Fibroblast of lung (primary cell): ENCODE measurements at regions not wholly inside any gene's neighbourhood (a gene's known extent, or its start where the extent isn't known, plus 50 kb on each side); places are given as distances from the start of the nearest gene placed in this dataset.

ENCODE experiments used
- DNase-seq, 2 donors: peaks; one replicate each; pipeline versions ENCODE4 v3.0.0 to v3.0.0-alpha.2; 2010; ENCODE audit warnings: low read depth in 2 of 2
- H2AFZ ChIP-seq: 2 replicates; pipeline ENCODE4 v1.5.1; 2012; ENCODE audit warnings: low read length, control low read depth, inconsistent platforms
- H3K27ac ChIP-seq: 2 replicates; pipeline ENCODE4 v1.5.1; 2011; ENCODE audit warnings: low read length, control low read depth; ENCODE audit not compliant: insufficient read depth
- H3K27me3 ChIP-seq: 2 replicates; pipeline ENCODE4 v1.5.1; 2011; ENCODE audit warnings: mild to moderate bottlenecking, low read length; ENCODE audit not compliant: control insufficient read depth, insufficient read depth
- H3K36me3 ChIP-seq: 2 replicates; pipeline ENCODE4 v1.5.1; 2011; ENCODE audit warnings: low read length; ENCODE audit not compliant: control insufficient read depth, insufficient read depth
- H3K4me1 ChIP-seq: 2 replicates; pipeline ENCODE4 v1.5.1; 2011; ENCODE audit warnings: low read length; ENCODE audit not compliant: control insufficient read depth, insufficient read depth; ENCODE audit errors: extremely low read depth
- H3K4me2 ChIP-seq: 2 replicates; pipeline ENCODE4 v1.5.1; 2011; ENCODE audit warnings: low read length, control low read depth; ENCODE audit not compliant: insufficient read depth; ENCODE audit errors: extremely low read depth
- H3K4me3 ChIP-seq, 4 experiments: fragments of 200-600 bp in 1 of 4; sonication (generic) in 1 of 4; replicated peaks in 1 of 4; 2 replicates each; pipeline ENCODE4 v1.5.1; 2011 to 2016; ENCODE audit warnings: low read length in 4 of 4, low read depth in 3 of 4, mild to moderate bottlenecking in 3 of 4, control low read depth in 2 of 4, inconsistent platforms in 1 of 4, mixed read lengths in 1 of 4; ENCODE audit not compliant: insufficient read depth in 1 of 4; ENCODE audit errors: control extremely low read depth in 1 of 4
- H3K79me2 ChIP-seq: 2 replicates; pipeline ENCODE4 v1.5.1; 2012; ENCODE audit warnings: mild to moderate bottlenecking, low read length, inconsistent platforms; ENCODE audit not compliant: control insufficient read depth, insufficient read depth
- H3K9ac ChIP-seq: 2 replicates; pipeline ENCODE4 v1.5.1; 2011; ENCODE audit warnings: mild to moderate bottlenecking, low read length, control low read depth; ENCODE audit not compliant: insufficient read depth
- H3K9me3 ChIP-seq: 2 replicates; pipeline ENCODE4 v1.5.1; 2012; ENCODE audit warnings: low read depth, low read length; ENCODE audit not compliant: control insufficient read depth, insufficient read depth
- H4K20me1 ChIP-seq: 2 replicates; pipeline ENCODE4 v1.5.1; 2011; ENCODE audit warnings: low read length; ENCODE audit not compliant: control insufficient read depth, insufficient read depth; ENCODE audit errors: extremely low read depth
- CTCF ChIP-seq, 2 donors: IDR thresholded peaks in 1 of 2; conservative IDR thresholded peaks in 1 of 2; 1 replicate in 1 of 2; 2 replicates in 1 of 2; pipeline ENCODE4 v1.5.1; 2011 to 2012; ENCODE audit warnings: low read length in 2 of 2, control low read depth in 1 of 2, inconsistent platforms in 1 of 2, low read depth in 1 of 2, mild to moderate bottlenecking in 1 of 2
- EZH2 ChIP-seq: IDR thresholded peaks from 2 replicates; pipeline ENCODE4 v1.5.1; 2012; ENCODE audit warnings: low read length, control low read depth, mild to moderate bottlenecking; ENCODE audit errors: missing control alignments

- Histone ChIP-seq H3K27me3 (peaks cover 4% of the 10 kb centered on the region), H3K4me3 (no peak overlapping the region), H3K36me3 (no peaks in the 10 kb centered on the region), H2AFZ (no peak overlapping the region), H3K4me2 (no peak overlapping the region), H3K79me2 (no peaks in the 10 kb centered on the region), H3K9me3 (no peaks in the 10 kb centered on the region), H3K27ac (no peak overlapping the region), H4K20me1 (no peaks in the 10 kb centered on the region), H3K4me1 (peaks cover 2% of the 10 kb centered on the region), H3K9ac (no peak overlapping the region)
- TF ChIP-seq CTCF (conservative IDR thresholded peaks at IDR 0.05 in 1 of 2, IDR thresholded peaks at IDR 0.05 in 1 of 2; ENCODE audit: low read depth in 1 of 2, low read length in 2 of 2) (no peak), EZH2 (no peak)
- DNase-seq, result peak in 1 of 2 donors; percentile 35
These were observed 67.0 kb upstream of the RNU6ATAC start for GRCh38 chr9:134231330-134231745.

GRCh38 chr9:134231767-134232166 lies 67.4 kb upstream of the RNU6ATAC start:
- Histone ChIP-seq H3K27me3 (peaks cover 4% of the 10 kb centered on the region), H3K4me1 (peaks cover under 1% of the 10 kb centered on the region), H3K9me3 (no peaks in the 10 kb centered on the region), H3K9ac (no peak overlapping the region), H4K20me1 (no peaks in the 10 kb centered on the region), H3K79me2 (no peaks in the 10 kb centered on the region), H2AFZ (no peak overlapping the region), H3K4me3 (no peak overlapping the region), H3K27ac (no peak overlapping the region), H3K4me2 (no peak overlapping the region), H3K36me3 (no peaks in the 10 kb centered on the region)
- no peak for TF ChIP-seq EZH2
- no peak for TF ChIP-seq CTCF (conservative IDR thresholded peaks at IDR 0.05 in 1 of 2, IDR thresholded peaks at IDR 0.05 in 1 of 2; ENCODE audit: low read depth in 1 of 2, low read length in 2 of 2)
- DNase-seq, result no peak

- Histone ChIP-seq H3K9ac (no peak overlapping the region), H4K20me1 (no peaks in the 10 kb centered on the region), H3K79me2 (no peaks in the 10 kb centered on the region), H3K9me3 (no peaks in the 10 kb centered on the region), H3K36me3 (no peaks in the 10 kb centered on the region), H3K27me3 (peaks cover 4% of the 10 kb centered on the region), H3K4me2 (no peak overlapping the region), H3K4me1 (no peaks in the 10 kb centered on the region), H3K4me3 (no peak overlapping the region), H3K27ac (no peak overlapping the region), H2AFZ (no peak overlapping the region)
- no peak for TF ChIP-seq CTCF (conservative IDR thresholded peaks at IDR 0.05 in 1 of 2, IDR thresholded peaks at IDR 0.05 in 1 of 2; ENCODE audit: low read depth in 1 of 2, low read length in 2 of 2)
- DNase-seq, result no peak
These were observed 68.7 kb upstream of the RNU6ATAC start for GRCh38 chr9:134233022-134233421.
